ENCODE measurements at regions not wholly inside any gene's neighbourhood (a gene's known extent, or its start where the extent isn't known, plus 50 kb on each side); places are given as distances from the start of the nearest gene placed in this dataset.

- TF ChIP-seq USF2 (IDR thresholded peaks at IDR 0.05; ENCODE audit: low read depth, low read length): no peak
- no peak for TF ChIP-seq CTCF (conservative IDR thresholded peaks at IDR 0.05; ENCODE audit: low read depth, low read length)
Observed at GRCh38 chr4:97507587-97508245, 635.6 kb downstream of the STPG2 start.
